Lung (tissue), 11 donors: ENCODE measurements at regions not wholly inside any gene's neighbourhood (a gene's known extent, or its start where the extent isn't known, plus 50 kb on each side); places are given as distances from the start of the nearest gene placed in this dataset.

Experiments
- ATAC-seq: fragments of 200-7000 bp; cut with Tn5 transposase; one replicate; pipeline ENCODE4 v1.9.1; 2020; ENCODE audit warnings: moderate number of reproducible peaks; ENCODE audit not compliant: insufficient read depth, low FRiP score
- DNase-seq, 3 donors: peaks; one replicate each; pipeline ENCODE4 v3.0.0-alpha.2; 2013 to 2017
- H3K27ac ChIP-seq, 2 donors: one replicate each; pipeline ENCODE4 v1.5.1; 2013; ENCODE audit warnings: mild to moderate bottlenecking in 2 of 2, moderate library complexity in 2 of 2, control low read depth in 1 of 2, inconsistent platforms in 1 of 2, low read depth in 1 of 2, low read length in 1 of 2
- H3K27me3 ChIP-seq, 3 donors: one replicate each; pipeline ENCODE4 v1.5.1; 2013; ENCODE audit warnings: low read length in 2 of 3; ENCODE audit not compliant: control insufficient read depth in 3 of 3, insufficient read depth in 3 of 3
- H3K36me3 ChIP-seq, 4 donors: one replicate each; pipeline ENCODE4 v1.5.1; 2013; ENCODE audit warnings: low read length in 4 of 4, mild to moderate bottlenecking in 1 of 4, moderate library complexity in 1 of 4; ENCODE audit not compliant: control insufficient read depth in 4 of 4, insufficient read depth in 4 of 4
- H3K4me1 ChIP-seq, 5 donors: one replicate each; pipeline ENCODE4 v1.5.1; 2013; ENCODE audit warnings: low read length in 5 of 5, mild to moderate bottlenecking in 2 of 5, moderate library complexity in 1 of 5; ENCODE audit not compliant: control insufficient read depth in 5 of 5, insufficient read depth in 5 of 5
- H3K4me3 ChIP-seq: one replicate; pipeline ENCODE4 v1.5.1; 2013; ENCODE audit warnings: mild to moderate bottlenecking, control low read depth, moderate library complexity
- H3K9ac ChIP-seq, 2 donors: one replicate each; pipeline ENCODE4 v1.5.1; 2013; ENCODE audit warnings: low read length in 2 of 2, control low read depth in 1 of 2; ENCODE audit not compliant: insufficient read depth in 1 of 2
- H3K9me3 ChIP-seq, 4 donors: one replicate each; pipeline ENCODE4 v1.5.1; 2013; ENCODE audit warnings: low read length in 3 of 4, mild to moderate bottlenecking in 1 of 4, moderate library complexity in 1 of 4; ENCODE audit not compliant: control insufficient read depth in 4 of 4, insufficient read depth in 3 of 4
- WGBS, 2 donors: extraction: QIAGEN DNeasy Blood & Tissue Kit; methylation state at CpG; one replicate each; pipeline ENCODE4 v1.1.7; 2013; 5-methylcytosine and 5-hydroxymethylcytosine counted together
- TF ChIP-seq, protein P1 (sequence below): IDR thresholded peaks from 2 replicates; pipeline ENCODE4 v1.5.1; 2012; ENCODE audit warnings: mild to moderate bottlenecking; ENCODE audit errors: control extremely low read depth, extremely low read depth
- donor health status: control.
- donor health status: control.
- donor health status: Bipolar disorder and iron deficiency.
- donor health status: healthy.
- donor health status: DM: yes; HTN: yes; CAD: no.

DNA sequence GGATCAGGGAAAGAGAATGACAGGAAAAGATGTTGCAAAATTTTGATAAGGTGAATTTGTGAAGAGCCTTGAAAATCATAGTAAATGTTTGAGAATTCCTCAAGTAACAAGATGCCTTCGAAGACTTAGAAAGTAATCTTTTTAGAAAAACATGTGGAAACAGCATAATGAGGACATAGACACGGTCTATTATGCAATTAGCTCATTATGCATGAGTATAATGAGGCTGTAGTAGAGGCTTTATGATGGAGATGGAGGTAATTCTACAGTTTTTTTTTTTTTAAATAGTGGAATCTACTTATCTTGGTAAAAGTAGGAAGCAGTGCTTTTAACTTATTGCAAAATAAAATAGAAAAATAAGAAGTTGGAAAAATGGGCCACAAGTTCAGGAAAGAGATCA lies 1329.1 kb upstream of the SPRY2 start:
- no peak overlapping the region for H3K4me3 ChIP-seq
- no peaks in the 10 kb centered on the region for H3K9me3 ChIP-seq
- 53 to 65% methylated on average over 2 of the region's 2 CpGs for WGBS, 2 donors
- H3K4me1 ChIP-seq = no peaks in the 10 kb centered on the region
- TF ChIP-seq, protein P1, sequence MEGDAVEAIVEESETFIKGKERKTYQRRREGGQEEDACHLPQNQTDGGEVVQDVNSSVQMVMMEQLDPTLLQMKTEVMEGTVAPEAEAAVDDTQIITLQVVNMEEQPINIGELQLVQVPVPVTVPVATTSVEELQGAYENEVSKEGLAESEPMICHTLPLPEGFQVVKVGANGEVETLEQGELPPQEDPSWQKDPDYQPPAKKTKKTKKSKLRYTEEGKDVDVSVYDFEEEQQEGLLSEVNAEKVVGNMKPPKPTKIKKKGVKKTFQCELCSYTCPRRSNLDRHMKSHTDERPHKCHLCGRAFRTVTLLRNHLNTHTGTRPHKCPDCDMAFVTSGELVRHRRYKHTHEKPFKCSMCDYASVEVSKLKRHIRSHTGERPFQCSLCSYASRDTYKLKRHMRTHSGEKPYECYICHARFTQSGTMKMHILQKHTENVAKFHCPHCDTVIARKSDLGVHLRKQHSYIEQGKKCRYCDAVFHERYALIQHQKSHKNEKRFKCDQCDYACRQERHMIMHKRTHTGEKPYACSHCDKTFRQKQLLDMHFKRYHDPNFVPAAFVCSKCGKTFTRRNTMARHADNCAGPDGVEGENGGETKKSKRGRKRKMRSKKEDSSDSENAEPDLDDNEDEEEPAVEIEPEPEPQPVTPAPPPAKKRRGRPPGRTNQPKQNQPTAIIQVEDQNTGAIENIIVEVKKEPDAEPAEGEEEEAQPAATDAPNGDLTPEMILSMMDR = no peak
- H3K27ac ChIP-seq = no peak overlapping the region
- no peak for DNase-seq
- H3K9ac ChIP-seq = no peak overlapping the region
- no peaks in the 10 kb centered on the region for H3K36me3 ChIP-seq
- ATAC-seq = no peak
- no peaks in the 10 kb centered on the region for H3K27me3 ChIP-seq

DNA sequence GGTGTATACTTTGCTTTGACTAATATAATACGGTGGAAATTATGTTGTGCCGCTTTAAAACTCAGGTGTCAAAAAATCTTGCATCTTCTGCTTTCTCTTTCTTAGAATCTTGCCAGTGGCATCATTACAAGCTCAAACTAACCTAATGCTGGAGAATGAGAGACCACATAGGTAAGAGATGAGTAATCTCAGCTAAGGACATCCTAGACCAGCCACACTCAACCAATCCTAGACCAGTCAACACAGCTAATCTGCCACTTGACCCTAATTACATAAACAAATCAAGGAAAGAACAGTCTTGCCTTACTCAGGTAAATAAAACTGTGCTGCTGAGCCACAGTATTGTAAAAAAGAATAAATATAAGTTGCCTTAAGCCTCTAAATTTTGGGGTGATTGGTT lies 1323.9 kb upstream of the SPRY2 start:
- 96 to 97% methylated on average over 2 of the region's 2 CpGs for WGBS, 2 donors
- Histone ChIP-seq H3K9me3 (no peaks in the 10 kb centered on the region), H3K27ac (no peak overlapping the region), H3K4me3 (no peak overlapping the region), H3K9ac (no peak overlapping the region), H3K27me3 (no peaks in the 10 kb centered on the region), H3K4me1 (no peaks in the 10 kb centered on the region), H3K36me3 (no peaks in the 10 kb centered on the region)
- DNase-seq (no peak), ATAC-seq (no peak)
- TF ChIP-seq, protein P1 = no peak

DNA sequence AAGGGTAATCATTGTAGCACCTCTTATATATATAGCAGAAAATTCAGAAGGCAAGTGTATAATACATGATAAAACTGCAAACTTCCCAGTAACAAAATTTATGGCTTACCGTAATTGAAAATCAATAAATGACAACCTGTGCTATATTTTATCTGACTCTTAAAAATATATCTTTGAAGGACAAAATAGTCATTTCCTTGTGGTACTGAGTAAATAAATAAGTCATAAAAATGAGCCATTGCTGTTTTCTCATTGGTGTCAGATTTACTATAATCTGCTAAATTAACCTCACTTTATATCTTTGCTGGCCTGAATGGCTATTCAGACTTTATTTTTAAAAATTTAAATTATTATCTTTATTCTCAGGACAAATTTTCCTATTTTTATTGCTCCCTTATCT lies 1319.1 kb upstream of the SPRY2 start:
- Histone ChIP-seq H3K36me3 (no peaks in the 10 kb centered on the region), H3K27ac (no peak overlapping the region), H3K9me3 (peaks cover 0 to 2% (median 0%) of the 10 kb centered on the region in 4 donors), H3K4me1 (no peaks in the 10 kb centered on the region), H3K9ac (no peak overlapping the region), H3K27me3 (no peaks in the 10 kb centered on the region), H3K4me3 (no peak overlapping the region)
- whole genome bisulfite sequencing, 2 donors = 88 to 97% methylated on average over 1 of the region's 1 CpG
- TF ChIP-seq, protein P1 = no peak
- DNase-seq = no peak
- no peak for ATAC-seq
